HG02938 (cell line): ENCODE measurements at regions not wholly inside any gene's neighbourhood (a gene's known extent, or its start where the extent isn't known, plus 50 kb on each side); places are given as distances from the start of the nearest gene placed in this dataset.
"Not testable (repeated sequence)": the region's sequence is repeated elsewhere in the genome, so short reads cannot be mapped to it uniquely, and the experiment has no call there.

Source experiments
- ATAC-seq: cut with Tn5 transposase; IDR thresholded peaks from one replicate; pipeline ENCODE4 v1.9.1; 2021; ENCODE audit warnings: mild to moderate bottlenecking, moderate library complexity; ENCODE audit not compliant: unreplicated experiment

DNA sequence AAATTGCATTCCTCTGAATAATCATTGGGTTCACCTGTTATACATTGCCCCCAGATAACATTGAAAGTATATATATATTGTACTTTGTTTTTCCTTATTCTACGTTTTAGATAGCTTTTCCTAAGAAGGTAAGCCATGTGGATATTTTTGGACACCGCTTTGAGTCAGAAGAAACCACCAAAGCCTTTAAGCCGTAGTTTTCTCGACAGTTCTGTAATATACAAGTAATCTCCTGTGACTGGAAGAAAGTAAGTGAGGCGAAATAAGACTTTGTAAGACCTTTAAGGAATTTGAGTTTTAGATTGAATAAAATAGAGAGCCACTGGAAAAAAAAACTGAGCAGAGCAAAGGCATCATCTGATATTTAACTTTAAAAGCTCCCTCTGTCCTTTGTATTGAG lies 1092.0 kb downstream of the DIPK2A start:
- ATAC-seq, result no peak

DNA sequence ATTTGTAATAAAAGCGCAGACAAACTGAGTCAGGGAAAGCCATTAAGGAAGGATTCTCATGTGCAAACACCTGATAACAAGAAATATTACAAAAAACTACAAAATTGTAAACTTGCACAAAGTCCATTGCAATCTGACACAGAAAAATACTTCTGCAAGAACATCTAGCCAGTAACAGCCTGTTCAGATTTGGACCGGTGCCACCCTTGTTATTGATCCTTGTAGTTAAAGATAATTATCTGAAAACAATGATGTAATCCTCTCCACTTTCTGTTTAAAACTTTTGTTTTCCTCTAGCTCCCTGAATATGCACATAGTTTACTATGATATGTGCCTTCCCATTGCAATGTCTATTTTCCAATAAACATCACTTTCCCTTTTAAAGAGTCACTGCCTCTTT lies 1090.2 kb downstream of the PLOD2 start:
- ATAC-seq, result no peak

DNA sequence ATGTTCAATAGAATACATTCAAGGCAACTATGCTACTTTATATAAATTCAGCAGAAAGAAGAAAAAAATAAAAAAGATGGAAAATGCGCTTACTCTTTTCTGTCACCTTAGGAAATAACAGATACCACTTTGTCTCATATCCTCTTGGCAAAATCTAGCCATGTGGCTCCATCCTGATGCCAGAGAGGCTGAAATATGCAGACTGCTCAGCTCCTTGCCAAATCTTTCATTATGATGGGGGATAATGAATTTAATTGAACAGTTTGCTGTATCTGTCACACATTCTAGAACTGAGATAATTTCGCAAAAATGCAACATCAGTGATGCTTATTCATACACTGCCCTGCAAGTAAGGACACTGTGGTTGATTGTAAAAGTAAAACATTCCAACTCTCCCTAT lies 1081.5 kb downstream of the PLOD2 start:
- ATAC-seq, result no peak

DNA sequence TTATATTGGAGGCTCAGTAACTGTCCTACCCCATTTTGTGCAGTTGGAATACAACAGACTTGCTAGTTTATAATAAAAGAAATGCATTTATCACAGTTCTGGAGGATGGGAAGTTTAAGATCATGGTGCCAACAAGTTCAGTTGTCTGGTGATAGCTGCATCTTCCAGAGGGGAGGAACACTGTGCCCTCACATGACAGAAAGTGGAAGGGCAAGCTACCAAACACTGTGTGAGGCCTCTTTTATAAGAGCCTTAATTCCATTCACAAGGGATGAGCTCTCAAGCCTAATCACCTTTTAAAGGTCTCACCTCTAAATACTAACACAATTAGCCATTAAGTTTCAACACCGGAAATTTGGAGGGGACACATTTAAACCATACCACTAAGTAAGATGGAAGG lies 1073.9 kb downstream of the PLOD2 start:
- ATAC-seq, result no peak

DNA sequence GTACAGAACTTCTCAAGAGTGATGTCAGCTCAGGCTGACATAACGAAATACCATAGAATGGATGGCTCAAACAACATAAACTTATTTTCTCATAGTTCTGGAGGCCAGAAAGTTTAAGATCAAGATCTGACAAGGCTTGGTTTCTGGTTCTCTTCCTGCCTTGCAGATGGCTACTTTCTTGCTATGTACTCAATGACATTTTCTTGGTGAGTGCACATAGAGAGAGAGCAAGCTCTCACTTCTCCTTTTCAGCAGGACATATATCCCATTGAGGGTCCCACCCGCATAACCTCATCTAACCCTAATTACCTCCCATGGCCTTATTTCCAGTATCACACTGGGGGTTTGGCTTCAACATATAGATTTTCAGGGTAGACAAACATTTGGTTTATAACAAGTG lies 1072.1 kb downstream of the PLOD2 start:
- ATAC-seq, result peak; percentile 94

DNA sequence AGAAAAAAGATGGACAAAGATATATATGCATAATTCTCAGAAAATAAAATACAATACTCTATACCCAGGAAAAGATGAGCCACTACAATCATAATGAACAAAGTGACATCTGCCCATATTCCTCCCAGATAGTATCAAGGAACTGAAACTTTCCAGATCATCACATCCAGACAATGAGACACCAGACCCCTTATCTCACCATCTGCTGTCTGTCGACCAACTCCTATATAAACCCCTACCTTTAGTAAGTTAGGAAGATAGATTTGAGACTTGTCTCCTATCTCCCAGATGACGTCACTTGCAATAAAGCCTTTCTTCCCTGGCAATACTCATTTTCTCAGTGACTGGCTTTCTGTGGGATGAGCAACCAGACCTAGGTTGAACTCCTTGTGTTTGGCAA lies 1071.6 kb downstream of the PLOD2 start:
- peak; percentile 10 for ATAC-seq

DNA sequence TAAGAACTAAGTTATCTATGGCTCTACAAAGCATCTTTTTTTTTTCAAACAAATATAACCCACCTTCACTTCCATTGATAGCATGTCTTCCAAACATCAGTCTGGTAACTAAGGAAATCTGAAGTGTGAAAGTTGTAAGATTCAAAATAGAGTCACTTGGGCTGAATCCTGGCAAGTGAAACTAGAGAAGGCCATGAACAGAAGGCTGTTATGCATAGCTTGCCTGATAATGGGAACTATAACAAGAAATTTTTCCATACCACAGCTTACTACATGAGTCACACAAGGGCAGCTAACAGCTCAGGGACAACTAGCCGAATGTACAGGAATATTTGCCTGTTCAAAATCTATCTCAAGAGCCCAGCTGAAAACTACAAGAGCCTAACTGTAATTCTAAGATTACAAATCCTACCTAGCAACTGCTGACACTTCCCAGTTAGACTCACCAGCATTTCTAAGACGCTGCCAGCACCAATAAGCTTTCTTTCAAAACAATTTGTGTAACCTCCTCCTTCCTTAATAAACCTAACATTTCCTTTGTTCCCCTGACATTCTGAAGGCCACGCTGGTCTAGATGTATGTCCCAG lies 1066.5 kb downstream of the PLOD2 start:
- peak; percentile 98 for ATAC-seq

DNA sequence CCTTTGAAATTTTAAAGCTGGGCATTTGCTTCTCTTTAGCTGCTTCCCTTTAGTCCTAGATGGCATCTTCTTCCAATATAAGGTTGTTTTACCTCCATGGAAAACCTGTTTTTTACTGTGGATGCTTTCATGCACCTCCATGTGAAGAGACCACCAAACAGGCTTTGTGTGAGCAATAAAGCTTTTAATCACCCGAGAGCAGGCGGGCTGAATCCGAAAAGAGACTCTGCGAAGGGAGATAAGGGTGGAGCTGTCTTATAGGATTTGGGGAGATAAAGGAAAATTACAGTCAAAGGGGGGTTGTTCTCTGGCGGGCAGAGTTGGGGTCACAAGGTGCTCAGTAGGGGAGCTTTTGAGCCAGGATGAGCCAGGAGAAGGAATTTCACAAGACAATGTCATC lies 1049.8 kb downstream of the PLOD2 start:
- not testable (repeated sequence) for ATAC-seq

DNA sequence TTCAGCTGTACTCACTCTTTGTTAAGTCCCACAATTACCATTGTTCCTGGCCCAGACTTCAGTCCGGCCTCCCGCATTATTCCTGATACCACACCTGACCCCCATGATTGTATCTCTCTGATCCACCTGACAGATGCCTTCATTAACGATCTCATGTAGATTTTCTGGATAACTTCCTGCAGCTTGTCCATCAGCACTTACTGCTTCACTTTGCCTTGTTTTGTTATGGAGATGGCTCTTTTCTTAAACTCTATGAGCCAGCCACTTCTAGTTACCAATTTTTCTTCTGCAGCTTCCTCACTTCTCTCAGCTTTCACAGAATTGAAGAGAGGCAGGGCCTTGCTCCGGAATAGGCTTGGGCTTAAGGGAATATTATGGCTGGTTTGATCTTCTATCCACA lies 1044.2 kb downstream of the PLOD2 start:
- no peak for ATAC-seq

DNA sequence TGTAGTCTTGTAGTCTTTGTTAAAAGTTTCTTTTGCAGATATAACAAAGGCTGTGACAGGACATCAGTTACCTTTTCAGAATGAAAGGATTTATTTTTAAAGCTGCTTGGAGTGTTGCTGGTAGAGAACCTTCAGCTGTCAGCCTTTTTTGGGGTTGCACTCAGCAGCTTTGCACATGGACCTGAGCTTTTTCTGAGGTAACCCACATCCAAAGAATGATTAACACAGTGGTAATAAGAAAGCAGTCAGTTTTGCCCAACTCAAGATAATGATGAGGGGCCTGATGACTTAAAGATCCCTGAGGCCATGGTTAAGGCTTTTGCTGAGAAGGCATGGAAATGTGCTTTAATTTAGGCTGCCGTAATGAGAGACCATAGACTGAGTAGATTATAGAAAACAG lies 1042.7 kb downstream of the PLOD2 start:
- ATAC-seq, result peak; percentile 90

DNA sequence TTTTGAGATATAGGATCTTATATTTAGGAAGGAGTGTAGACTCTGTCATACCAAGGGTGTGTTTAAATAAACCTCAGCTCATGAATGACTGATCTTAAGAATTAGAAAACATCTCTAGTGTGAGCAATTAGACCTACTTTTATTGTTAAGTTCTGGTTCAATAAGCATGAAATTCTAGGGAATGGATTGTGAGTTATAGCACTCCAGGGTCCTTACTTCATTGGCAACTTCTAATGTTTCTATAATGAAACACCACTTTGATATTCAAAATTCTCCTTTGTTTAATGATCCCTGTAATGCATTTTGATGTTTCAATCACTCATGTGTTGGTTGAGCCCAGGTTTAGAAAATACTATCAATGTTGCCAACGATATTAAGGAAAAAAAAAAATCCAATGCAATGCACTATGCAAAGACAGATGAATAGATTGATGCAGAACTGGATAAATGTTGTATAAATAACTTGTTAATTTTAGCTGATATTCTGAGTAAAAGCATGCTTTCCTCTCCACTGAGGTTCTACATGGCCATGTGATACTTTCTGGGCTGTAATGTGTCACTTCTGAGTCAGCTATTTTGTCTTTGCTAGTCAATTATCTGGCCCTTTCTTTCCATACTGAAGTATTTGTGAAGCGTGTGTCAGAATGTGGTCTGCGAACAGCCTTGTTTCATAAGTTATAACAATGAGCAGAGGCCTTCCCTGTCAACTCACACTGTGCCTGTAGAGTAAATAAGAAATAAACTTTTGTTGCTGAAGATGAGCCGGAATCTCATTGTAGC lies 1035.9 kb downstream of the PLOD2 start:
- no peak for ATAC-seq

DNA sequence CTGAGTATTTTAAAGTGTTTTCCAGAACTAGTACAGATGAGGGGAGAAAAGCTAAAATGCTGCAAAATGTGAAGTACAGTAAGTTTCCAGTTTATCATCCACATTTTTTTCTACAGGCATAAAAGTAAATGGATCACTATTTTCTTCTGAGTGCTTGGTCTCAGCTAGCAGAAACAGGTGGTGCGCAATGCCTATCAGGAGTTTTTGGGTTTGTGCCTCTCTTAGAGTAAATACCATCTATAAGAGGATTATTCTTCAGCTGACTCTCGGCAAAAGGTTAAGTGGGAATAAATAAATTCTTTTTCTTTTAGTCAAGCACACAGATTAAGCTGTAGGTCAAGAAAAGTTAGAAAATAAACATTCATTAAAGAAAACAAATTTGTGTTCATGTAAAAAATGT lies 1027.7 kb downstream of the PLOD2 start:
- no peak for ATAC-seq

DNA sequence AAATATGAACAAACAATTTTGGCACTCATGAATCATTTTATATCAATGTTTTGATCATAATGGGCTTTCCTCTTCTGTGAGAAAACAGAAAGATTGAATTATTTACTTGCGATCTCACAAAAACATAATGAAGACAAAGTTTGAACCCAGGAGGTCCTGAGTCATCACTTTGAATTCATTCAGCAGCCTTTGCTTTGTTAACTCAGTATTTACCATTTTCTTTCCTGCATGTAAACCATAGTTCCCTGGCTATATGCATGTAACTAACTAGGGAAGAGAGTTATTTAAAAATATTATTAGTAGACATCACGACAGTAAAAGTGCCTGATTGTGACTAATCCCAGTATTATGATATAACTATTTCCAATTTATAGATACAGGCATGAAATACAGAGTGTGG lies 1026.2 kb downstream of the PLOD2 start:
- no peak for ATAC-seq

DNA sequence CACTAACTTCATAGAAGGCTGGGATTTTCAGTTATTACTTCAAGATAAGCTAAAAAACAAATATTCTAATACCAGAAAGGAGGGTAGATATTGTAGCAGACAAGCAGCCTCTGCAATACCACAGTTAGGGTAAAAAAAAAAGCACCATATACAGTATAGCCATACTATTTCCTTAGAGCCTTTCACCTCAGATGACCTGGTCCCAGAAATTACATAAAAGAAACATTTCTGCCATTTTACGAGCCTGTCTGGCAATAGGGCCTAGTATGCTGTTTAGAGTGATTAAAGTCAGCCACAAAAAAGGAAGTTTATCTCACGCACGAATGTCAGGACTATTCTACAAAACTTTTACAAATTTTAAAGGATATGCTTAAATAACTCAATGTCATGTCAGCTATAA lies 1016.6 kb downstream of the PLOD2 start:
- no peak for ATAC-seq

DNA sequence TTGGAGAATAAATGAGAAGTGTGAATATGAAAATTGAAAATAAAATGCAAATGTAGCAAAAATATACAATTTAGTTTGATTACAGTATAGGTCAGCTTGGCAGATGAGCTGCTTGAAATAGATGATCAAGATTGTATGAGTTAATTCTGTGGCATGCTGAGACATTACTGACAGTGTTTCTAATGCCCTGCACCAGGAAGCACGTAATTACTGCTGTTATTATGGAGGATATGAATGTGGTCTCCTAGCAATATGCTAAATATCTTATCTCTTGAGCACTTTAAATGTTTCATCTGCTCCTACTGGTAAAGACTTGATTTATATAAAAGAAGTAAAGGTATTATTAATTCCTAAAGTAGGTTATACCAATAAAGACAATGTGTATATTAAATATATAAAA lies 1015.5 kb downstream of the PLOD2 start:
- no peak for ATAC-seq

DNA sequence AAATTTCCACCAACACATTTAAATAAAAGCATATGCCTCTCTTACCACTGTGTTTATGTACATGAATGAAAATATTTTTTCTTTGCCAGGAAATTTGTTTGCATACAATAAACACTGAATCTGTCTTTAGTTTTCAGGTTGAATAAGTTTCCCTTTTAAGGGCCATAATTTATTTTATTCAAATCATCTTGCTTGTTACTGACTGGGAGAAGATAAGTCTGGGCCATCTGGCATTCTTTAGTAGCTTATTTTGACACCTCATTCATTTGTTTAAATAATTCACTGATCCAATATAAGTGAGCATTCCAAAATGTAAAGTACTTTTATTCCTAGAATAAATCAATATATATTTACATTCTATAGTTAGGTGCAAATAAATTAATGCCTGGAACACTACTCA lies 1001.3 kb downstream of the PLOD2 start:
- ATAC-seq, result no peak

DNA sequence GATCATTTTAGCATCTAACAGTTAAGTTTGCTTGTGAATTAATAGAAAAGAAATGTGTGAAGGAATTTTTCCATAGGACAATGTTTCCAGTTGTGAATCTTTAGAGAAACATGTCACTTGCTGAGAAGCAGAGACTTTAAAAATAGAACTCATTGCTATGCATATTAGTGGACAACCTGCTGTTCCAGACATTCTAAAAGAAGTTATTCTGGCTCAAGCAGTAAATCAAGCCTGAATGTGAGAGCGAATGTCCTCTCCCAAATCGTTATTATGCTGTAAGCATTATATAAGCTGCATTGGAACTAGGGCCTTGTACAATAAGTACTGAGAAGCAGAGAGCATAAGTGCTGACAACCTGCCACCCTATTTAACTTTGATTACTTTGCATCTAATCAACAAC lies 990.9 kb downstream of the PLOD2 start:
- ATAC-seq, result no peak

DNA sequence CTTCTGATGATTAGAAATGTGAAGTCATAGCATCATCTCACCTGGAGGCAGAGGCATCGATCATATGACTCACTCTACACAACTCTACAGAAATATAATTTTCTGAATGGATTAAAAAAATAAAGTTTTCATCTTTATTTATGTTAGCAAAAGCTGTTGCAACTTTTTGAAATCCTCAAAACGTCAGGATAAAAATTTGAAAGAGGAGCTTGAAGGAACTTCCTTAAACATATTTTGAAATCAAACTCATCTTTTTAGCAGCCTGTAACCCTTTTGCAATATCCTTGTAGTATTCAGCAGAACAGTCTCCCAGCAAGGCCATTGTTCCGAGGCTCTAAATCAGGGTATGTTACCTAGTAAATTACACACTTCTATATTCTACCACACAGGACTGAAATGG lies 985.4 kb downstream of the PLOD2 start:
- no peak for ATAC-seq

DNA sequence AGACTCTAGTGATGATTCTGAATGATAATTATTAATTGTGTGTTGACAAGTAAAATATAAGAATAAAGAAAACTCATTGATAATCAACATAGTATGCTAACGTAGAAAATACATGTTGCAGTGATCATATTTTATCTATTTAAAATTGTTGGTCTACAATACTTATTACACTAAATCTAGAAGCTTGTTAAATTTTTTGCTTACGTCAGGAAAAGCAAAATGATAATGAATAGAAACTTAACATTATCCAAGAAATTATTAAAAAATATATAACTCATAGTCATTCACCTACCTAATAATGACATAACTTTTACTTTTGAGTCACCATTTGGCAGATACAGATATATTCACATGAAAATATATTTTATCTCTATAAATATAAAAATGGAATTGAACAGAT lies 984.1 kb downstream of the PLOD2 start:
- ATAC-seq, result no peak

DNA sequence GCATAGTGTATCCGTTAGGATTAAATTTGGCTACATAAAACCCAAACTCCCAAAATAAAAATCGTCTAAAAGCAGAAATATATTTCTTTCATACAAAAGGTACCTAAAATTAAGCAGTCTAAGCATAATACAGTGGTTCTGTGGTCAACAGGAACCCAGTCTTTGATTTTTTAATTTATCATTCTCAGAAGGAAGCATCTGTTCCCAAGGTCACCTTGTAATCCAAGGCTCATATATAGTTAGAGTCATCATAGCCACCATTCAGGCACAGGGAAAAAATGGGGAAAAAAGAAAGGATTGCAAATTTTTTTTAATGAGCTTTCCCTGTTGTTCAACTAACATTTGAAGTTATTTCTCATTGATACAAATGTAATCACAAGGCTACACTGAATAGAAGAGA lies 983.2 kb downstream of the PLOD2 start:
- no peak for ATAC-seq

DNA sequence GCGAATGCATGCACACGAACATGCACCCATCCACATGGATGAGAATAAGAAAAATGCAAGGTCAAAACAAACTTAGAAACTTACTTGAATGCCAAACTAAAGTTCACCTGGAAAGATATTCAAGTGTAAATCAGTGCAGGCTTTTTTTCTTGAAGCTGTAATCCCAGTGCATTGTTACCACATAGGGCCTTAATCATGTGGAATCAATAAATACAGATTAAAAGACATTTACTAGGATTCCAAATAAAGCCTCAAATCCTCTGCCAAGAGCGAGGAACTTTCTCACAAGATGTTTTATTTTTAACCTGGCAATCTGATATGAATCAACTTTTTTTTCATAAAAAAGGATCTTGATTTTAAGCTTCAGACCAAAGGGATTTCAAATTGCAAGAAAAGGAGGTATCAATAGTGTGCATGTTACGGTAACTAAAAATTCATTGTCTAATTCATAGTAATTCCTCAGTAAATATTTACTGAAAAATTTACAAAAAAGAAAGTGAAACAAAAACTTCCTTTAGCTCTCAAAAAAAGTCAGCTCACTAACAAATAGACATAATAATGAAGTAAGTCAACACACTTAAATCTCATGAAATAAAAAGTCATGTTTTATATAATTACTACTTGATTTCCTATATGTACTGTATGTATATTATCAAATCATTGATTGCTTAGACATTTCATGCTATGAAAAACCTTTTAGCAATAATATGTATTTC lies 978.6 kb downstream of the PLOD2 start:
- ATAC-seq, result no peak

DNA sequence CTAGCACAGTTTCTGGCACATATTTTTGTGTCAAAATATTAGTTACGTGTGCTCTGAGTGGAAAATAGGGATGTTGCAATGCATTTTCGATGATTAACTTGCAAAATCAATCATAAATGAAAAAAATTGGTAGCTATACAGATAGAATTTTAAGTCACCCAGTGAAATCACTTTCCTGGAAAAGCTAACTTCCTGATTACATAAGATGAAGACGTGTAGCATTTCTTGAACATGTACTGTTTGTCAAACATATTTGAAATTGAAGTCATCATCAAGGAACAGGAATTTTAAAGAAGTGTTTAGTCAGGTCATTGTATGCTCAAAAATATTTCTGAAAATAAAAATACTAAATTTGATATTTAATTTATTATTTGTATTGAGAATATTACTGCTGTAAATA lies 977.7 kb downstream of the PLOD2 start:
- ATAC-seq, result no peak
